ENCODE measurements at regions not wholly inside any gene's neighbourhood (a gene's known extent, or its start where the extent isn't known, plus 50 kb on each side); places are given as distances from the start of the nearest gene placed in this dataset.
"Not testable (repeated sequence)": the region's sequence is repeated elsewhere in the genome, so short reads cannot be mapped to it uniquely, and the experiment has no call there.

DNA sequence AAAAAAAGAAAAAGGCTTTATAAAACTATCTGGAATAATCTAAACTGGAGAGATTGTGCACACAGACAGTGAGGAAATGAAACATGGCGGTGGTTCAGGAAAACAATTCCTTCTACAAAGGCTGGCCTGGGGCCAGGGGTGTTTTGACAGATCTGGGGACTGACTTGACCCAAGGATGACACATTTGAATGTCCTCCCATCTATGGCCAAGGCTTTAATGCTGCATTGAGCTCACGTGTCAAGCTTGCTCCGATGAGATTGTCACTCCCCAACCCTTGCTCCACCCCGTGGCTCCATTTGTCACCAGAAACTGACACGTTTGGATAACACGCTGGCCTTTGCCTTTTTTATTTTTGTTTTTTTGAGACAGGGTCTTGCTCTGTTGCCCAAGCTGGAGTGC, 156.1 kb downstream of the ZFP64 start:
- H3K4me3 ChIP-seq: no peak overlapping the region
- no peak for TF ChIP-seq POLR2AphosphoS5 (IDR thresholded peaks at IDR 0.05)
- H3K4me1 ChIP-seq (replicated peaks): no peaks in the 10 kb centered on the region
- intact Hi-C loops (cut with DNase I): no loop called here
- no peaks in the 10 kb centered on the region for H3K36me3 ChIP-seq
- H3K9me3 ChIP-seq: no peaks in the 10 kb centered on the region
- no peak for DNase-seq (ENCODE audit: low spot score)
- no peak overlapping the region for H3K27ac ChIP-seq
- no peaks in the 10 kb centered on the region for H3K27me3 ChIP-seq (replicated peaks; ENCODE audit: insufficient read depth)
- 80% methylated on average over 6 of the region's 6 CpGs for WGBS

DNA sequence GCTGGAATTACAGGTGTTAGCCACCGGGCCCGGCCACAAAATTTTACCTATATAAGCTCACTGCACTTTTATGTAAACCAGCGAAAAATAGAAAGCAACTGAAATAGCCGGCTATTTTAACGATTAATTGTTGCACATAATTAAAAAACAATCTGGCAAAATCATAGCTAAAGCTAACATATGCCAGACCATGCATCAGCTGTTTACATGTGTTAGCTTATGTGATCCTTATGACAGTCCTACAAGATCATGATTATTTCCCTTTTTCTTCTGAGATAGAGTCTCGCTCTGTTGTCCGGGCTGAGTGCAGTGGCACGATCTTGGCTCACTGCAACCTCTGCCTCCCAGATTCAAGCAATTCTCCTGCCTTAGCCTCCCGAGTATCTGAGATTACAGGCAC, 157.0 kb downstream of the ZFP64 start:
- Histone ChIP-seq H3K36me3 (no peaks in the 10 kb centered on the region), H3K4me1 (replicated peaks) (no peaks in the 10 kb centered on the region), H3K27me3 (replicated peaks; ENCODE audit: insufficient read depth) (no peaks in the 10 kb centered on the region), H3K27ac (no peak overlapping the region), H3K4me3 (no peak overlapping the region), H3K9me3 (no peaks in the 10 kb centered on the region)
- DNase-seq (ENCODE audit: low spot score): no peak
- 93% methylated on average over 9 of the region's 9 CpGs for WGBS
- intact Hi-C loops (cut with DNase I): no loop called here
- TF ChIP-seq CTCF (IDR thresholded peaks at IDR 0.05) (no peak), POLR2A (IDR thresholded peaks at IDR 0.05) (no peak), POLR2AphosphoS5 (IDR thresholded peaks at IDR 0.05) (no peak)

DNA sequence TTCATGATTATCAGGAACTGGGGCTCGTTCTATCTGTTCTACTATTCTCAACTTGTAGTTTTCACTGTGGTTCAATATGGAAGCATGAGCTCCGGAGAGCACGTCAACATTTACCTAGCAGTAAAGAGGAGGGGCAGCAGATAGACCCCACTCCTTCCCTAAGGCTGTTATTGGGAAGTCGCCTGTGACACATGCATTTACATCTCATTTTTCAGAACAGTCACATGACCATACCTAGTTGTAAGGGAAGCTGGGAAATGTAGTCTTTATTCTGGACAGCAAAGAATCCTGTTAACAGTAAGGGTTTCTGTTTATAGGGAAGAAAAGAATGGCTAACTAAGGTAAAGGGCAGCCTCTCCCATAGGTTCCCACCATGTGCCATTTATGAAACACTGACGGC, 158.3 kb downstream of the ZFP64 start:
- no peaks in the 10 kb centered on the region for H3K27me3 ChIP-seq (replicated peaks; ENCODE audit: insufficient read depth)

GRCh38 chr20:52032304-52032683, 159.3 kb downstream of the ZFP64 start:
- H3K27ac ChIP-seq; H3K9me3 ChIP-seq; intact Hi-C loops (cut with DNase I); H3K27me3 ChIP-seq (replicated peaks; ENCODE audit: insufficient read depth); H3K4me1 ChIP-seq (replicated peaks); H3K4me3 ChIP-seq; DNase-seq (ENCODE audit: low spot score); H3K36me3 ChIP-seq: not testable (repeated sequence)
- 95% methylated on average over 7 of the region's 7 CpGs for WGBS

More for the DNA sequence above, 158.3 kb downstream of the ZFP64 start:
- no peak for DNase-seq (ENCODE audit: low spot score)
- intact Hi-C loops (cut with DNase I): no loop called here
- H3K4me3 ChIP-seq: no peak overlapping the region
- WGBS: 94% methylated on average over 5 of the region's 5 CpGs
- no peaks in the 10 kb centered on the region for H3K36me3 ChIP-seq
- TF ChIP-seq POLR2A (IDR thresholded peaks at IDR 0.05) (no peak), POLR2AphosphoS5 (IDR thresholded peaks at IDR 0.05) (no peak), CTCF (IDR thresholded peaks at IDR 0.05) (no peak)
- no peaks in the 10 kb centered on the region for H3K9me3 ChIP-seq
- no peaks in the 10 kb centered on the region for H3K4me1 ChIP-seq (replicated peaks)
- H3K27ac ChIP-seq: no peak overlapping the region

GRCh38 chr20:52031563-52032303, 159.8 kb downstream of the ZFP64 start:
- no peak overlapping the region for H3K27ac ChIP-seq
- H3K9me3 ChIP-seq: no peaks in the 10 kb centered on the region
- no peak overlapping the region for H3K4me3 ChIP-seq
- 27% methylated on average over 14 of the region's 14 CpGs for WGBS
- no peaks in the 10 kb centered on the region for H3K36me3 ChIP-seq
- H3K4me1 ChIP-seq (replicated peaks): no peaks in the 10 kb centered on the region
- DNase-seq (ENCODE audit: low spot score): no peak
- intact Hi-C loops (cut with DNase I): no loop called here
- TF ChIP-seq POLR2AphosphoS5 (IDR thresholded peaks at IDR 0.05): no peak
- TF ChIP-seq POLR2A (IDR thresholded peaks at IDR 0.05): no peak
- TF ChIP-seq CTCF (IDR thresholded peaks at IDR 0.05): no peak
- no peaks in the 10 kb centered on the region for H3K27me3 ChIP-seq (replicated peaks; ENCODE audit: insufficient read depth)

- no peaks in the 10 kb centered on the region for H3K36me3 ChIP-seq
- H3K27me3 ChIP-seq (replicated peaks; ENCODE audit: insufficient read depth): no peaks in the 10 kb centered on the region
- H3K9me3 ChIP-seq: no peaks in the 10 kb centered on the region
- TF ChIP-seq POLR2AphosphoS5 (IDR thresholded peaks at IDR 0.05): no peak
- no peak for TF ChIP-seq POLR2A (IDR thresholded peaks at IDR 0.05)
- TF ChIP-seq CTCF (IDR thresholded peaks at IDR 0.05): no peak
- no peaks in the 10 kb centered on the region for H3K4me1 ChIP-seq (replicated peaks)
- no peak for DNase-seq (ENCODE audit: low spot score)
- 88% methylated on average over 2 of the region's 2 CpGs for WGBS
- no peak overlapping the region for H3K27ac ChIP-seq
- intact Hi-C loops (cut with DNase I): no loop called here
- H3K4me3 ChIP-seq: no peak overlapping the region
Observed at GRCh38 chr20:52031206-52031562, 160.4 kb downstream of the ZFP64 start.

DNA sequence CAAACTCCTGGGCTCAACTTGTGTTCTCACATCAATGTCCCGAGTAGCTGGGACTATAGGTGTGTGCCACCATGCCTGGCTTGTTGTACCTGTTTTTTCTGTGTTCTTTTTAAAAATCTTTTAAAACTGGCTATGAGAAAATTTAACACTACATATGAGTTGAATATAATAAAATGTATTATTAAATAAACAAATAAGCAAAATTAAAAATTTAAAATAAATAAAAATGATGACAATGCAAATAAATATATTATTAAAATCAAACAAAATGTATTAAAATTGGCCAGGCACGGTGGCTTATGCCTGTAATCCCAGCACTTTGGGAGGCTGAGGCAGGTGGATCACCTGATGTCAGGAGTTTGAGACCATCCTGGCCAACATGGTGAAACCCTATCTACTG, 162.4 kb downstream of the ZFP64 start:
- H3K27ac ChIP-seq; H3K36me3 ChIP-seq; H3K9me3 ChIP-seq; DNase-seq (ENCODE audit: low spot score); H3K4me3 ChIP-seq; H3K27me3 ChIP-seq (replicated peaks; ENCODE audit: insufficient read depth); intact Hi-C loops (cut with DNase I); H3K4me1 ChIP-seq (replicated peaks): not testable (repeated sequence)
- 94% methylated on average over 2 of the region's 2 CpGs for WGBS
